ENCODE measurements at regions not wholly inside any gene's neighbourhood (a gene's known extent, or its start where the extent isn't known, plus 50 kb on each side); places are given as distances from the start of the nearest gene placed in this dataset.
"Not testable (repeated sequence)": the region's sequence is repeated elsewhere in the genome, so short reads cannot be mapped to it uniquely, and the experiment has no call there.

GRCh38 chr1:178609015-178609414, 96.1 kb downstream of the TEX35 start:
- Histone ChIP-seq H3K4me1 (ENCODE audit: control insufficient read depth in 5 of 5, insufficient read depth in 5 of 5, low read length in 5 of 5) (peaks cover 0 to 4% (median 3%) of the 10 kb centered on the region in 5 donors), H3K9ac (ENCODE audit: insufficient read depth in 1 of 2, low read length in 2 of 2) (no peak overlapping the region)
- ATAC-seq (ENCODE audit: insufficient read depth, low FRiP score) = no peak

DNA sequence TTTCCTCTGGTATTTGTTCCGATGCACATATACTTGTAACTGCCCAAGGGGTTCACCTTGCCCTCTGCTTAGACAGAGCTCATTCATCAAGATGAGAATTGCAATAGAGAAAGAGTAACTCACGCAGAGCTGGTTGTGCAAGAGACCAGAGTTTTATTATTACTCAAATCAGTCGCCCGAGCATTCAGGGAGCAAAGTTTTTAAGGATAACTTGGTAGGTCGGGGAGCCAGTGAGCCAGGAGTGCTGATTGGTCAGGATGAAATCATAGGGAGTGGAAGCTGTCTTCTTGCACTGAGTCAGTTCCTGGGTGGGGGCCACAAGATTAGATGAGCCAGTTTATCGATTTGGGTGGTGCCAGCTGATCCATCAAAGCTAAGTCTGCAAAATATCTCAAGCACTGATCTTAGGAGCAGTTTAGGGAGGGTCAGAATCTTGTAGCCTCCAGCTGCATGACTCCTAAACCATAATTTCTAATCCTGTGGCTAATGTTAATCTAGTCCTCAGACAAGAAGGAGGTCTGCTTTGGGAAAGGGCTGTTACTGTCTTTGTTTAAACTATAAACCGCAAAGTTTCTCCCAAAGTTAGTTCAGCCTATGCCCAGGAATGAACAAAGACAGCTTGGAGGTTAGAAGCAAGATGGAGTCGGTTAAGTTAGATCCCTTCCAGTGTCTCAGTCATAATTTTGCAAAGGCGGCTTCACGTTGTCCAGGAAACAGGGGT, 97.9 kb downstream of the TEX35 start:
- H3K27me3 ChIP-seq (ENCODE audit: control insufficient read depth in 3 of 3, insufficient read depth in 3 of 3, low read length in 2 of 3); H3K9me3 ChIP-seq (ENCODE audit: control insufficient read depth in 4 of 4, insufficient read depth in 3 of 4, low read length in 3 of 4); H3K4me1 ChIP-seq (ENCODE audit: control insufficient read depth in 5 of 5, insufficient read depth in 5 of 5, low read length in 5 of 5); DNase-seq; H3K27ac ChIP-seq (ENCODE audit: low read depth in 1 of 2, low read length in 1 of 2); H3K4me3 ChIP-seq; H3K36me3 ChIP-seq (ENCODE audit: control insufficient read depth in 4 of 4, insufficient read depth in 4 of 4, low read length in 4 of 4); ATAC-seq (ENCODE audit: insufficient read depth, low FRiP score); H3K9ac ChIP-seq (ENCODE audit: insufficient read depth in 1 of 2, low read length in 2 of 2): not testable (repeated sequence)
- 73 to 81% methylated on average over 10 of the region's 10 CpGs for WGBS, 2 donors

More at GRCh38 chr1:178609015-178609414, 96.1 kb downstream of the TEX35 start:
- Histone ChIP-seq H3K4me3 (no peak overlapping the region), H3K36me3 (ENCODE audit: control insufficient read depth in 4 of 4, insufficient read depth in 4 of 4, low read length in 4 of 4) (no peaks in the 10 kb centered on the region), H3K9me3 (ENCODE audit: control insufficient read depth in 4 of 4, insufficient read depth in 3 of 4, low read length in 3 of 4) (no peaks in the 10 kb centered on the region), H3K27me3 (ENCODE audit: control insufficient read depth in 3 of 3, insufficient read depth in 3 of 3, low read length in 2 of 3) (no peaks in the 10 kb centered on the region), H3K27ac (ENCODE audit: low read depth in 1 of 2, low read length in 1 of 2) (no peak overlapping the region)
- 54 to 55% methylated on average over 2 of the region's 2 CpGs for WGBS, 2 donors
- peak in 2 of 3 donors; percentile 17 to 60 for DNase-seq
- TF ChIP-seq, protein P1, sequence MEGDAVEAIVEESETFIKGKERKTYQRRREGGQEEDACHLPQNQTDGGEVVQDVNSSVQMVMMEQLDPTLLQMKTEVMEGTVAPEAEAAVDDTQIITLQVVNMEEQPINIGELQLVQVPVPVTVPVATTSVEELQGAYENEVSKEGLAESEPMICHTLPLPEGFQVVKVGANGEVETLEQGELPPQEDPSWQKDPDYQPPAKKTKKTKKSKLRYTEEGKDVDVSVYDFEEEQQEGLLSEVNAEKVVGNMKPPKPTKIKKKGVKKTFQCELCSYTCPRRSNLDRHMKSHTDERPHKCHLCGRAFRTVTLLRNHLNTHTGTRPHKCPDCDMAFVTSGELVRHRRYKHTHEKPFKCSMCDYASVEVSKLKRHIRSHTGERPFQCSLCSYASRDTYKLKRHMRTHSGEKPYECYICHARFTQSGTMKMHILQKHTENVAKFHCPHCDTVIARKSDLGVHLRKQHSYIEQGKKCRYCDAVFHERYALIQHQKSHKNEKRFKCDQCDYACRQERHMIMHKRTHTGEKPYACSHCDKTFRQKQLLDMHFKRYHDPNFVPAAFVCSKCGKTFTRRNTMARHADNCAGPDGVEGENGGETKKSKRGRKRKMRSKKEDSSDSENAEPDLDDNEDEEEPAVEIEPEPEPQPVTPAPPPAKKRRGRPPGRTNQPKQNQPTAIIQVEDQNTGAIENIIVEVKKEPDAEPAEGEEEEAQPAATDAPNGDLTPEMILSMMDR (IDR thresholded peaks at IDR 0.05; ENCODE audit: control extremely low read depth, extremely low read depth) = no peak

- Histone ChIP-seq H3K4me1 (ENCODE audit: control insufficient read depth in 5 of 5, insufficient read depth in 5 of 5, low read length in 5 of 5) (peaks cover 0 to 4% (median 0%) of the 10 kb centered on the region in 5 donors), H3K27ac (ENCODE audit: low read depth in 1 of 2, low read length in 1 of 2) (no peak overlapping the region), H3K27me3 (ENCODE audit: control insufficient read depth in 3 of 3, insufficient read depth in 3 of 3, low read length in 2 of 3) (no peaks in the 10 kb centered on the region), H3K4me3 (no peak overlapping the region), H3K9me3 (ENCODE audit: control insufficient read depth in 4 of 4, insufficient read depth in 3 of 4, low read length in 3 of 4) (no peaks in the 10 kb centered on the region), H3K36me3 (ENCODE audit: control insufficient read depth in 4 of 4, insufficient read depth in 4 of 4, low read length in 4 of 4) (no peaks in the 10 kb centered on the region), H3K9ac (ENCODE audit: insufficient read depth in 1 of 2, low read length in 2 of 2) (no peak overlapping the region)
- DNase-seq = no peak
- WGBS, 2 donors = 71 to 87% methylated on average over 2 of the region's 2 CpGs
- ATAC-seq (ENCODE audit: insufficient read depth, low FRiP score) = no peak
- TF ChIP-seq, protein P1 (IDR thresholded peaks at IDR 0.05; ENCODE audit: control extremely low read depth, extremely low read depth) = no peak
Measured at GRCh38 chr1:178612261-178612660, 99.4 kb downstream of the TEX35 start.

GRCh38 chr1:178613271-178613945, 100.5 kb downstream of the TEX35 start:
- no peak for DNase-seq
- TF ChIP-seq, protein P1 (IDR thresholded peaks at IDR 0.05; ENCODE audit: control extremely low read depth, extremely low read depth) = no peak
- no peak overlapping the region for H3K4me3 ChIP-seq
- no peaks in the 10 kb centered on the region for H3K27me3 ChIP-seq (ENCODE audit: control insufficient read depth in 3 of 3, insufficient read depth in 3 of 3, low read length in 2 of 3)
- 86 to 88% methylated on average over 3 of the region's 3 CpGs for WGBS, 2 donors
- H3K9ac ChIP-seq (ENCODE audit: insufficient read depth in 1 of 2, low read length in 2 of 2) = no peak overlapping the region
- H3K36me3 ChIP-seq (ENCODE audit: control insufficient read depth in 4 of 4, insufficient read depth in 4 of 4, low read length in 4 of 4) = no peaks in the 10 kb centered on the region
- no peaks in the 10 kb centered on the region for H3K9me3 ChIP-seq (ENCODE audit: control insufficient read depth in 4 of 4, insufficient read depth in 3 of 4, low read length in 3 of 4)
- H3K4me1 ChIP-seq (ENCODE audit: control insufficient read depth in 5 of 5, insufficient read depth in 5 of 5, low read length in 5 of 5) = peaks cover 0 to 4% (median 0%) of the 10 kb centered on the region in 5 donors
- ATAC-seq (ENCODE audit: insufficient read depth, low FRiP score) = no peak
- no peak overlapping the region for H3K27ac ChIP-seq (ENCODE audit: low read depth in 1 of 2, low read length in 1 of 2)

All from lung (tissue), 11 donors.